Astrocyte (in vitro differentiated cells and primary cell): ENCODE measurements at regions not wholly inside any gene's neighbourhood (a gene's known extent, or its start where the extent isn't known, plus 50 kb on each side); places are given as distances from the start of the nearest gene placed in this dataset.

Source experiments
- DNase-seq: peaks from one replicate; pipeline ENCODE4 v3.0.0-alpha.2; 2010; ENCODE audit warnings: low read depth
- FAIRE-seq: peaks from 2 replicates; lab custom pipeline; 2011; peaks lifted over from hg19 to GRCh38; lab: Jason Lieb, UNC
- H2AFZ ChIP-seq: 2 replicates; pipeline ENCODE4 v1.6.0; 2012; ENCODE audit warnings: low read depth, low read length, inconsistent platforms
- H3K27ac ChIP-seq: 2 replicates; pipeline ENCODE4 v1.5.1; 2011; ENCODE audit warnings: low read depth, low read length, inconsistent platforms
- H3K27me3 ChIP-seq: 2 replicates; pipeline ENCODE4 v1.6.0; 2011; ENCODE audit warnings: low read length, inconsistent platforms; ENCODE audit not compliant: insufficient read depth
- H3K36me3 ChIP-seq: 2 replicates; pipeline ENCODE4 v1.5.1; 2011; ENCODE audit warnings: low read length, inconsistent platforms; ENCODE audit not compliant: insufficient read depth
- H3K4me1 ChIP-seq: 2 replicates; pipeline ENCODE4 v1.5.1; 2011; ENCODE audit warnings: low read length, inconsistent platforms; ENCODE audit not compliant: insufficient read depth
- H3K4me2 ChIP-seq: 2 replicates; pipeline ENCODE4 v1.6.0; 2012; ENCODE audit warnings: low read length, inconsistent platforms
- H3K4me3 ChIP-seq: 2 replicates; pipeline ENCODE4 v1.5.1; 2011; ENCODE audit warnings: low read depth, mild to moderate bottlenecking, low read length, inconsistent platforms; ENCODE audit not compliant: insufficient read depth
- H3K79me2 ChIP-seq: 2 replicates; pipeline ENCODE4 v1.6.0; 2012; ENCODE audit warnings: mild to moderate bottlenecking, low read length, inconsistent platforms; ENCODE audit not compliant: insufficient read depth
- H3K9ac ChIP-seq: 2 replicates; pipeline ENCODE4 v1.6.0; 2012; ENCODE audit warnings: mild to moderate bottlenecking, low read length, inconsistent platforms
- H3K9me3 ChIP-seq: 2 replicates; pipeline ENCODE4 v1.5.1; 2012; ENCODE audit warnings: low read depth, mild to moderate bottlenecking, low read length, inconsistent platforms; ENCODE audit not compliant: insufficient read depth
- H4K20me1 ChIP-seq: 2 replicates; pipeline ENCODE4 v1.6.0; 2012; ENCODE audit warnings: low read length, inconsistent platforms; ENCODE audit not compliant: insufficient read depth
- H3K27ac Mint-ChIP-seq: one replicate; pipeline ENCODE4 v1.8.0; 2021; ENCODE audit warnings: mild to moderate bottlenecking, mixed read lengths; ENCODE audit not compliant: unreplicated experiment
- H3K27me3 Mint-ChIP-seq: one replicate; pipeline ENCODE4 v1.8.0; 2021; ENCODE audit warnings: low read depth, mixed read lengths; ENCODE audit not compliant: unreplicated experiment
- H3K36me3 Mint-ChIP-seq: one replicate; pipeline ENCODE4 v1.8.0; 2021; ENCODE audit warnings: low read depth, mixed read lengths; ENCODE audit not compliant: unreplicated experiment
- H3K4me1 Mint-ChIP-seq: one replicate; pipeline ENCODE4 v1.8.0; 2021; ENCODE audit warnings: low read depth, mixed read lengths; ENCODE audit not compliant: unreplicated experiment
- H3K4me3 Mint-ChIP-seq: one replicate; pipeline ENCODE4 v1.8.0; 2021; ENCODE audit warnings: mild to moderate bottlenecking, moderate library complexity, mixed read lengths; ENCODE audit not compliant: unreplicated experiment
- H3K9me3 Mint-ChIP-seq: one replicate; pipeline ENCODE4 v1.8.0; 2021; ENCODE audit warnings: mild to moderate bottlenecking, mixed read lengths; ENCODE audit not compliant: unreplicated experiment
- EZH2 ChIP-seq: IDR thresholded peaks from 2 replicates; pipeline ENCODE4 v1.6.1; 2012; ENCODE audit warnings: mild to moderate bottlenecking, low read length, inconsistent platforms; ENCODE audit not compliant: insufficient read depth
- TF ChIP-seq, protein P1 (sequence below): IDR thresholded peaks from 2 replicates; pipeline ENCODE4 v1.5.1; 2011; ENCODE audit warnings: low read depth, mild to moderate bottlenecking, inconsistent platforms, low read length, moderate library complexity; ENCODE audit not compliant: insufficient read depth

DNA sequence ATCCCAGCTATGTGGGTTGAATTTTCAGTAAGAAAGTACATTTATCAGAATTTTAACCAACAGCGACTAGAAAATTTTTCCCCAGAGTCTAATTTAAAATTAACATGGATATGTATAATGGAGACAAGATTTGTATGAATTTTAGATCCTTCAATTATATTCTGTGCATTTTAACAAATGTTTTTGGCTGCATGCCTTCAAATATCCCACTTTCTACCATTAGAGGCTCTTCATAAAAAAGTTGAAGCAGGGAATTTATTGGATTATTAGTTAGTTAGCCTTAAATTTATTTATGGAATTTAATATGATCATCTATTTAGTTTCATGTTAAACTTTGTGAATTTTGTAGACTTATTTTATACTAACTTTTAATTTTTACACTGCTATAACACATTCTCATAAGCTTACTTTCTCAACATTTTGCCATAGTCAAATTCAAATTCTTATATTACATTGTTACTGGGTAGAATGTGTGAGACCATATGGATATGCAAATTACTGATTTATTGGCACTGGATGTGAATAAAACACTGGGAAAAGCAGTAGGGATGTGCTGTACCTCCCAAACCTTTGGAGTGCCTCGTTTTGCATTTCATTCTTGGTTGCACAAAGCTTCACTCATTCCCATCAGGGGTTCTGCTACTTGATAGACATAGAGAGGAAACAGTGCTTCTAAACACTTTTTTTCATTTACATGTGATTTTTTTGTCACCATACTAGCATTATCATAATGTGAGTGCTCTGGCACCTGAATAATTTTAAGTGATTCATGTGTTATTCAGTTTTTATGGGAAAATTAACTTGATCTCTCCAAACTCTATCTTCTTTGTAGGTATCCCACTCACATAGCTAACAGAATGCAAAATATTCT, 491.8 kb upstream of the COX7C start:
- Mint-ChIP-seq H3K27ac (no peak overlapping the region), H3K4me3 (no peak overlapping the region), H3K27me3 (no peaks in the 10 kb centered on the region), H3K9me3 (no peaks in the 10 kb centered on the region), H3K36me3 (no peaks in the 10 kb centered on the region), H3K4me1 (no peaks in the 10 kb centered on the region)
- no peak overlapping the region for H3K4me2 ChIP-seq
- H3K4me1 ChIP-seq = no peaks in the 10 kb centered on the region
- no peaks in the 10 kb centered on the region for H3K36me3 ChIP-seq
- H3K4me3 ChIP-seq = no peak overlapping the region
- H3K79me2 ChIP-seq = no peaks in the 10 kb centered on the region
- no peak overlapping the region for H3K9ac ChIP-seq
- H3K9me3 ChIP-seq = no peaks in the 10 kb centered on the region
- DNase-seq = no peak
- FAIRE-seq = no peak
- no peak overlapping the region for H2AFZ ChIP-seq
- no peaks in the 10 kb centered on the region for H3K27me3 ChIP-seq
- no peaks in the 10 kb centered on the region for H4K20me1 ChIP-seq
- no peak overlapping the region for H3K27ac ChIP-seq
- TF ChIP-seq, protein P1, sequence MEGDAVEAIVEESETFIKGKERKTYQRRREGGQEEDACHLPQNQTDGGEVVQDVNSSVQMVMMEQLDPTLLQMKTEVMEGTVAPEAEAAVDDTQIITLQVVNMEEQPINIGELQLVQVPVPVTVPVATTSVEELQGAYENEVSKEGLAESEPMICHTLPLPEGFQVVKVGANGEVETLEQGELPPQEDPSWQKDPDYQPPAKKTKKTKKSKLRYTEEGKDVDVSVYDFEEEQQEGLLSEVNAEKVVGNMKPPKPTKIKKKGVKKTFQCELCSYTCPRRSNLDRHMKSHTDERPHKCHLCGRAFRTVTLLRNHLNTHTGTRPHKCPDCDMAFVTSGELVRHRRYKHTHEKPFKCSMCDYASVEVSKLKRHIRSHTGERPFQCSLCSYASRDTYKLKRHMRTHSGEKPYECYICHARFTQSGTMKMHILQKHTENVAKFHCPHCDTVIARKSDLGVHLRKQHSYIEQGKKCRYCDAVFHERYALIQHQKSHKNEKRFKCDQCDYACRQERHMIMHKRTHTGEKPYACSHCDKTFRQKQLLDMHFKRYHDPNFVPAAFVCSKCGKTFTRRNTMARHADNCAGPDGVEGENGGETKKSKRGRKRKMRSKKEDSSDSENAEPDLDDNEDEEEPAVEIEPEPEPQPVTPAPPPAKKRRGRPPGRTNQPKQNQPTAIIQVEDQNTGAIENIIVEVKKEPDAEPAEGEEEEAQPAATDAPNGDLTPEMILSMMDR = no peak
- TF ChIP-seq EZH2 = no peak

- H3K4me3 ChIP-seq = no peak overlapping the region
- TF ChIP-seq, protein P1 = no peak
- TF ChIP-seq EZH2 = no peak
- no peaks in the 10 kb centered on the region for H3K27me3 ChIP-seq
- H2AFZ ChIP-seq = no peak overlapping the region
- no peak overlapping the region for H3K4me2 ChIP-seq
- no peaks in the 10 kb centered on the region for H4K20me1 ChIP-seq
- no peaks in the 10 kb centered on the region for H3K4me1 ChIP-seq
- no peak overlapping the region for H3K4me3 Mint-ChIP-seq
- no peak overlapping the region for H3K9ac ChIP-seq
- no peaks in the 10 kb centered on the region for H3K9me3 Mint-ChIP-seq
- no peak overlapping the region for H3K27ac Mint-ChIP-seq
- H3K4me1 Mint-ChIP-seq = no peaks in the 10 kb centered on the region
- no peaks in the 10 kb centered on the region for H3K9me3 ChIP-seq
- no peak overlapping the region for H3K27ac ChIP-seq
- no peaks in the 10 kb centered on the region for H3K36me3 Mint-ChIP-seq
- H3K79me2 ChIP-seq = no peaks in the 10 kb centered on the region
- no peaks in the 10 kb centered on the region for H3K27me3 Mint-ChIP-seq
- FAIRE-seq (no peak), DNase-seq (no peak)
- no peaks in the 10 kb centered on the region for H3K36me3 ChIP-seq
These were observed 490.0 kb upstream of the COX7C start for GRCh38 chr5:86127696-86128095.

- TF ChIP-seq, protein P1 = no peak
- TF ChIP-seq EZH2 = no peak
- Mint-ChIP-seq H3K27me3 (no peaks in the 10 kb centered on the region), H3K4me1 (peaks cover 2% of the 10 kb centered on the region), H3K36me3 (no peaks in the 10 kb centered on the region), H3K9me3 (no peaks in the 10 kb centered on the region), H3K27ac (no peak overlapping the region), H3K4me3 (no peak overlapping the region)
- no peaks in the 10 kb centered on the region for H3K9me3 ChIP-seq
- H3K4me2 ChIP-seq = no peak overlapping the region
- H4K20me1 ChIP-seq = no peaks in the 10 kb centered on the region
- DNase-seq = no peak
- H2AFZ ChIP-seq = no peak overlapping the region
- H3K27me3 ChIP-seq = no peaks in the 10 kb centered on the region
- no peak for FAIRE-seq
- no peaks in the 10 kb centered on the region for H3K79me2 ChIP-seq
- H3K9ac ChIP-seq = no peak overlapping the region
- no peaks in the 10 kb centered on the region for H3K36me3 ChIP-seq
- no peak overlapping the region for H3K27ac ChIP-seq
- H3K4me1 ChIP-seq = no peaks in the 10 kb centered on the region
- no peak overlapping the region for H3K4me3 ChIP-seq
These were observed 488.7 kb upstream of the COX7C start for GRCh38 chr5:86129009-86129408.
